Liver (tissue), 7 donors: ENCODE measurements at regions not wholly inside any gene's neighbourhood (a gene's known extent, or its start where the extent isn't known, plus 50 kb on each side); places are given as distances from the start of the nearest gene placed in this dataset.

Experiments used
- DNase-seq: peaks from one replicate; pipeline ENCODE4 v3.0.0-alpha.2; 2017; ENCODE audit warnings: low spot score
- H3K27ac ChIP-seq, 2 donors: one replicate each; pipeline ENCODE4 v1.7.0; 2013; ENCODE audit warnings: inconsistent platforms in 2 of 2, low read length in 2 of 2, control low read depth in 1 of 2, low read depth in 1 of 2, mild to moderate bottlenecking in 1 of 2
- H3K27me3 ChIP-seq, 4 donors: one replicate each; pipeline versions ENCODE4 v1.6.1 to v1.7.0; 2013; ENCODE audit warnings: low read length in 3 of 4, inconsistent platforms in 1 of 4, mild to moderate bottlenecking in 1 of 4, moderate library complexity in 1 of 4; ENCODE audit not compliant: control insufficient read depth in 4 of 4, insufficient read depth in 4 of 4
- H3K36me3 ChIP-seq, 4 donors: one replicate each; pipeline versions ENCODE4 v1.6.1 to v1.7.0; 2013; ENCODE audit warnings: low read length in 3 of 4, mild to moderate bottlenecking in 3 of 4, low read depth in 1 of 4, moderate library complexity in 1 of 4; ENCODE audit not compliant: control insufficient read depth in 4 of 4, insufficient read depth in 3 of 4
- H3K4me1 ChIP-seq, 4 donors: one replicate each; pipeline versions ENCODE4 v1.6.1 to v1.7.0; 2013; ENCODE audit warnings: low read length in 3 of 4, mild to moderate bottlenecking in 3 of 4, moderate library complexity in 1 of 4; ENCODE audit not compliant: control insufficient read depth in 4 of 4, insufficient read depth in 4 of 4
- H3K4me3 ChIP-seq, 3 donors: one replicate each; pipeline versions ENCODE4 v1.6.1 to v1.7.0; 2013; ENCODE audit warnings: low read length in 3 of 3, control low read depth in 1 of 3, low read depth in 1 of 3, mild to moderate bottlenecking in 1 of 3
- H3K9ac ChIP-seq, 2 donors: one replicate each; pipeline ENCODE4 v1.7.0; 2013; ENCODE audit warnings: low read length in 2 of 2, mild to moderate bottlenecking in 2 of 2, moderate library complexity in 2 of 2, control low read depth in 1 of 2, low read depth in 1 of 2
- H3K9me3 ChIP-seq, 4 donors: one replicate each; pipeline versions ENCODE4 v1.6.1 to v1.7.0; 2013; ENCODE audit warnings: low read length in 3 of 4; ENCODE audit not compliant: control insufficient read depth in 4 of 4
- ATF3 ChIP-seq: IDR thresholded peaks from 2 replicates; pipeline ENCODE4 v1.6.1; 2016; ENCODE audit warnings: antibody characterized with exemption
- GABPA ChIP-seq, 2 donors: IDR thresholded peaks in 1 of 2; conservative IDR thresholded peaks in 1 of 2; 2 replicates each; pipeline ENCODE4 v1.6.1; 2016; ENCODE audit warnings: antibody characterized with exemption in 2 of 2, mild to moderate bottlenecking in 1 of 2, moderate library complexity in 1 of 2
- HNF4A ChIP-seq, 2 donors: conservative IDR thresholded peaks; 2 replicates each; pipeline ENCODE4 v1.6.1; 2016; ENCODE audit warnings: antibody characterized with exemption in 2 of 2, mild to moderate bottlenecking in 2 of 2
- HNF4G ChIP-seq: IDR thresholded peaks from 2 replicates; pipeline ENCODE4 v1.6.1; 2016; ENCODE audit warnings: antibody characterized with exemption
- MAX ChIP-seq: IDR thresholded peaks from 2 replicates; pipeline ENCODE4 v1.6.1; 2016; ENCODE audit warnings: antibody characterized with exemption
- NR2F2 ChIP-seq: IDR thresholded peaks from 2 replicates; pipeline ENCODE4 v1.6.1; 2016; ENCODE audit warnings: antibody characterized with exemption
- RAD21 ChIP-seq, 2 donors: IDR thresholded peaks; 2 replicates each; pipeline ENCODE4 v1.6.1; 2016; ENCODE audit warnings: antibody characterized with exemption in 2 of 2, mild to moderate bottlenecking in 2 of 2
- RXRA ChIP-seq, 2 donors: IDR thresholded peaks; 2 replicates each; pipeline ENCODE4 v1.6.1; 2017 to 2018; ENCODE audit warnings: antibody characterized with exemption in 2 of 2, mild to moderate bottlenecking in 1 of 2
- SP1 ChIP-seq: IDR thresholded peaks from 2 replicates; pipeline ENCODE4 v1.6.1; 2018; ENCODE audit warnings: antibody characterized with exemption, mild to moderate bottlenecking
- TAF1 ChIP-seq: conservative IDR thresholded peaks from 2 replicates; pipeline ENCODE4 v1.6.1; 2016; ENCODE audit warnings: antibody characterized with exemption, mild to moderate bottlenecking
- ZBTB33 ChIP-seq: IDR thresholded peaks from 2 replicates; pipeline ENCODE4 v1.6.1; 2016; ENCODE audit warnings: antibody characterized with exemption
- WGBS: extraction: QIAGEN DNeasy Blood & Tissue Kit; methylation state at CpG from one replicate; pipeline ENCODE4 v1.1.7; 2013; 5-methylcytosine and 5-hydroxymethylcytosine counted together
- donor health status: healthy.
- donor health status: healthy.
- donor health status: healthy.
- donor health status: healthy.

GRCh38 chr7:79529214-79529880 is 75.9 kb upstream of the MAGI2 start:
- Histone ChIP-seq H3K4me3 (no peak overlapping the region), H3K4me1 (peaks cover 0 to 10% (median 2%) of the 10 kb centered on the region in 4 donors), H3K9me3 (no peaks in the 10 kb centered on the region), H3K36me3 (no peaks in the 10 kb centered on the region), H3K27me3 (no peaks in the 10 kb centered on the region), H3K27ac (no peak overlapping the region), H3K9ac (no peak overlapping the region)
- TF ChIP-seq ATF3: no peak
- DNase-seq: no peak
- WGBS: 97% methylated on average over 4 of the region's 4 CpGs

- WGBS: 93% methylated on average over 1 of the region's 1 CpG
- no peak for TF ChIP-seq SP1
- TF ChIP-seq HNF4A (conservative IDR thresholded peaks at IDR 0.05): no peak
- TF ChIP-seq ZBTB33: no peak
- TF ChIP-seq HNF4G: no peak
- TF ChIP-seq NR2F2: no peak
- no peak for TF ChIP-seq GABPA (IDR thresholded peaks at IDR 0.05 in 1 of 2, conservative IDR thresholded peaks at IDR 0.05 in 1 of 2)
- no peak for TF ChIP-seq TAF1
- no peak for TF ChIP-seq MAX
- no peak for TF ChIP-seq RXRA (IDR thresholded peaks at IDR 0.05)
- TF ChIP-seq RAD21 (IDR thresholded peaks at IDR 0.05): no peak
- TF ChIP-seq ATF3: no peak
- no peaks in the 10 kb centered on the region for H3K36me3 ChIP-seq
- H3K9ac ChIP-seq: no peak overlapping the region
- no peaks in the 10 kb centered on the region for H3K27me3 ChIP-seq
- H3K4me1 ChIP-seq: peaks cover 0 to 10% (median 2%) of the 10 kb centered on the region in 4 donors
- DNase-seq: no peak
- no peak overlapping the region for H3K27ac ChIP-seq
- H3K4me3 ChIP-seq: no peak overlapping the region
- H3K9me3 ChIP-seq: no peaks in the 10 kb centered on the region
Measured at GRCh38 chr7:79528421-79528820, 75.0 kb upstream of the MAGI2 start.

GRCh38 chr7:79524048-79524447 is 70.6 kb upstream of the MAGI2 start:
- Histone ChIP-seq H3K36me3 (no peaks in the 10 kb centered on the region), H3K4me3 (no peak overlapping the region), H3K9me3 (no peaks in the 10 kb centered on the region), H3K9ac (no peak overlapping the region), H3K27ac (no peak overlapping the region), H3K27me3 (no peaks in the 10 kb centered on the region), H3K4me1 (no peaks in the 10 kb centered on the region)
- DNase-seq: no peak
- 93% methylated on average over 4 of the region's 4 CpGs for WGBS
- TF ChIP-seq GABPA (IDR thresholded peaks at IDR 0.05 in 1 of 2, conservative IDR thresholded peaks at IDR 0.05 in 1 of 2): no peak
- no peak for TF ChIP-seq ZBTB33
- no peak for TF ChIP-seq HNF4G
- no peak for TF ChIP-seq HNF4A (conservative IDR thresholded peaks at IDR 0.05)
- no peak for TF ChIP-seq NR2F2
- no peak for TF ChIP-seq ATF3
